Activated CD8-positive, alpha-beta T cell treated with anti-CD3 and anti-CD28 coated beads for 36 hours (primary cell): ENCODE measurements at regions not wholly inside any gene's neighbourhood (a gene's known extent, or its start where the extent isn't known, plus 50 kb on each side); places are given as distances from the start of the nearest gene placed in this dataset.

Source experiments
- ATAC-seq: fragments of 200-7000 bp; cut with Tn5 transposase; one replicate; pipeline ENCODE4 v1.10.0; 2021; ENCODE audit warnings: mild to moderate bottlenecking, moderate library complexity
- CTCF ChIA-PET: fragments of 350-600 bp; sonication (Branson Sonifier 250); formaldehyde crosslinking; loops from one replicate; lab custom pipeline; 2021; ENCODE audit warnings: antibody characterized with exemption; lab: Charles Lee
- POLR2A ChIA-PET: fragments of 350-600 bp; sonication (Branson Sonifier 250); formaldehyde crosslinking; loops from one replicate; lab custom pipeline; 2021; ENCODE audit warnings: antibody characterized with exemption; lab: Charles Lee
- DNase-seq: peaks from one replicate; pipeline ENCODE4 v3.0.0-alpha.2; 2020
- H3K27ac Mint-ChIP-seq: one replicate; pipeline ENCODE4 v1.8.0; 2021; ENCODE audit warnings: mild to moderate bottlenecking, mixed read lengths
- H3K27me3 Mint-ChIP-seq: one replicate; pipeline ENCODE4 v1.8.0; 2021; ENCODE audit warnings: mixed read lengths
- H3K36me3 Mint-ChIP-seq: one replicate; pipeline ENCODE4 v1.8.0; 2021; ENCODE audit warnings: low read depth, mixed read lengths
- H3K4me1 Mint-ChIP-seq: one replicate; pipeline ENCODE4 v1.8.0; 2021; ENCODE audit warnings: low read depth, mixed read lengths
- H3K4me3 Mint-ChIP-seq: one replicate; pipeline ENCODE4 v1.8.0; 2021; ENCODE audit warnings: mild to moderate bottlenecking, moderate library complexity, mixed read lengths
- H3K9me3 Mint-ChIP-seq: one replicate; pipeline ENCODE4 v1.8.0; 2021; ENCODE audit warnings: mixed read lengths
- CTCF ChIP-seq: fragments of 200-600 bp; IDR thresholded peaks from one replicate; pipeline ENCODE4 v1.8.0; 2022; ENCODE audit warnings: antibody characterized with exemption, mild to moderate bottlenecking
- intact Hi-C: fragments of 100-400 bp; cut with micrococcal nuclease; formaldehyde crosslinking; loops from one replicate; pipeline ENCODE4 v1.10.0; 2022

- POLR2A ChIA-PET = no interaction called here
- Mint-ChIP-seq H3K36me3 (no peaks in the 10 kb centered on the region), H3K9me3 (no peaks in the 10 kb centered on the region), H3K4me1 (no peaks in the 10 kb centered on the region), H3K27me3 (peaks cover 28% of the 10 kb centered on the region), H3K27ac (no peak overlapping the region), H3K4me3 (no peak overlapping the region)
- DNase-seq (no peak), ATAC-seq (no peak)
- CTCF ChIA-PET = no interaction called here
- TF ChIP-seq CTCF = no peak
- intact Hi-C loops = no loop called here
These were observed 62.9 kb upstream of the SIMC1 start for GRCh38 chr5:176175101-176175852.

- H3K27me3 Mint-ChIP-seq = peaks cover 32% of the 10 kb centered on the region
These were observed 62.0 kb upstream of the SIMC1 start for GRCh38 chr5:176176231-176176630.

GRCh38 chr5:176178789-176179188, 59.4 kb upstream of the SIMC1 start:
- ChIA-PET POLR2A (no interaction called here), CTCF (no interaction called here)
- intact Hi-C loops = no loop called here
- H3K36me3 Mint-ChIP-seq = no peaks in the 10 kb centered on the region
- DNase-seq = peak; percentile 17
- no peak overlapping the region for H3K27ac Mint-ChIP-seq
- ATAC-seq = no peak
- H3K4me1 Mint-ChIP-seq = no peaks in the 10 kb centered on the region
- peaks cover 32% of the 10 kb centered on the region for H3K27me3 Mint-ChIP-seq
- no peak overlapping the region for H3K4me3 Mint-ChIP-seq
- H3K9me3 Mint-ChIP-seq = no peaks in the 10 kb centered on the region
- no peak for TF ChIP-seq CTCF

More at GRCh38 chr5:176176231-176176630, 62.0 kb upstream of the SIMC1 start:
- POLR2A ChIA-PET = no interaction called here
- intact Hi-C loops = no loop called here
- H3K4me3 Mint-ChIP-seq = no peak overlapping the region
- H3K9me3 Mint-ChIP-seq = no peaks in the 10 kb centered on the region
- no peak overlapping the region for H3K27ac Mint-ChIP-seq
- DNase-seq = no peak
- no peaks in the 10 kb centered on the region for H3K4me1 Mint-ChIP-seq
- TF ChIP-seq CTCF = no peak
- ATAC-seq = no peak
- CTCF ChIA-PET = interaction anchor here (1.2 kb wide), 1 partner anchor 17 kb away, joined by 3 read pairs; no protein-coding TSS in a partner anchor
- H3K36me3 Mint-ChIP-seq = no peaks in the 10 kb centered on the region

GRCh38 chr5:176180339-176180738, 57.9 kb upstream of the SIMC1 start:
- DNase-seq (no peak), ATAC-seq (no peak)
- Mint-ChIP-seq H3K27ac (no peak overlapping the region), H3K4me3 (no peak overlapping the region), H3K36me3 (no peaks in the 10 kb centered on the region), H3K9me3 (no peaks in the 10 kb centered on the region), H3K27me3 (peaks cover 30% of the 10 kb centered on the region), H3K4me1 (no peaks in the 10 kb centered on the region)
- POLR2A ChIA-PET = no interaction called here
- no peak for TF ChIP-seq CTCF
- intact Hi-C loops = no loop called here
- CTCF ChIA-PET = no interaction called here

- Mint-ChIP-seq H3K4me3 (no peak overlapping the region), H3K27ac (no peak overlapping the region), H3K27me3 (peaks cover 27% of the 10 kb centered on the region), H3K4me1 (no peaks in the 10 kb centered on the region), H3K36me3 (no peaks in the 10 kb centered on the region), H3K9me3 (no peaks in the 10 kb centered on the region)
- CTCF ChIA-PET = interaction anchor here (0.6 kb wide), 1 partner anchor 29 kb away, joined by 3 read pairs; no protein-coding TSS in a partner anchor
- no peak for ATAC-seq
- TF ChIP-seq CTCF = no peak
- no peak for DNase-seq
- POLR2A ChIA-PET = no interaction called here
- intact Hi-C loops = no loop called here
These were observed 57.4 kb upstream of the SIMC1 start for GRCh38 chr5:176180781-176181180.
